K562 (cell line): ENCODE measurements at regions not wholly inside any gene's neighbourhood (a gene's known extent, or its start where the extent isn't known, plus 50 kb on each side); places are given as distances from the start of the nearest gene placed in this dataset.

ENCODE experiments used
- FOXA1 ChIP-seq: fragments of 450-650 bp; IDR thresholded peaks from 2 replicates; pipeline ENCODE4 v1.6.1; 2016; ENCODE audit warnings: mild to moderate bottlenecking, borderline replicate concordance
- MGA ChIP-seq: fragments of 450-650 bp; IDR thresholded peaks from 2 replicates; pipeline ENCODE4 v1.6.1; 2016; ENCODE audit warnings: mild to moderate bottlenecking, moderate library complexity
- NR4A1 ChIP-seq, 2 experiments: fragments of 250-450 bp in 1 of 2; fragments of 450-650 bp in 1 of 2; sonication (Bioruptor Pico) in 1 of 2; IDR thresholded peaks; 2 replicates each; pipeline versions ENCODE4 v1.4.0 to v1.6.1; 2016 to 2020; ENCODE audit warnings: mild to moderate bottlenecking in 2 of 2, missing compliant biosample characterization in 1 of 2, missing genetic modification characterization in 1 of 2, moderate library complexity in 1 of 2
- POLR2AphosphoS5 ChIP-seq: IDR thresholded peaks from 2 replicates; pipeline ENCODE4 v1.6.1; 2011; ENCODE audit warnings: mild to moderate bottlenecking, low read depth, low read length, moderate library complexity; ENCODE audit not compliant: control insufficient read depth, insufficient read depth
- TARDBP ChIP-seq: fragments of 450-650 bp; IDR thresholded peaks from 2 replicates; pipeline ENCODE4 v1.6.1; 2016
- UBTF ChIP-seq, 2 experiments: IDR thresholded peaks; 2 replicates each; pipeline ENCODE4 v1.6.1; 2012; ENCODE audit warnings: improper control_type of control experiment in 2 of 2, low read depth in 2 of 2, low read length in 2 of 2, borderline replicate concordance in 1 of 2
- ZNF224 ChIP-seq: sonication (generic); formaldehyde crosslinking; IDR thresholded peaks from 2 replicates; pipeline ENCODE4 v1.8.0; 2022; ENCODE audit warnings: mild to moderate bottlenecking, missing genetic modification reagents

GRCh38 chr6:81979767-81980166, 227.3 kb upstream of the TENT5A start (continued):
- no peak for TF ChIP-seq UBTF (IDR thresholded peaks at IDR 0.05; ENCODE audit: borderline replicate concordance in 1 of 2, low read depth in 2 of 2, low read length in 2 of 2)
- TF ChIP-seq TARDBP = no peak
- TF ChIP-seq FOXA1 = no peak
- TF ChIP-seq MGA = no peak
- TF ChIP-seq ZNF224 (CRISPR knock-in tag) = no peak
- TF ChIP-seq POLR2AphosphoS5 = no peak
- TF ChIP-seq NR4A1 (CRISPR knock-in tag; IDR thresholded peaks at IDR 0.05) = no peak
- no peak for TF ChIP-seq NR4A1 (tag; IDR thresholded peaks at IDR 0.05)
